Coronary artery (tissue), 2 donors: ENCODE measurements at regions not wholly inside any gene's neighbourhood (a gene's known extent, or its start where the extent isn't known, plus 50 kb on each side); places are given as distances from the start of the nearest gene placed in this dataset.

Source experiments
- DNase-seq: peaks from one replicate; pipeline ENCODE4 v3.0.0-alpha.2; 2017; ENCODE audit warnings: low spot score
- H3K27ac ChIP-seq, 2 donors: fragments of 200-600 bp; sonication (generic); one replicate each; pipeline ENCODE4 v1.5.1; 2016 to 2019
- H3K4me3 ChIP-seq: fragments of 200-600 bp; sonication (generic); 2 replicates; pipeline ENCODE4 v1.5.1; 2016; ENCODE audit warnings: mild to moderate bottlenecking, moderate library complexity
- CTCF ChIP-seq: fragments of 200-600 bp; sonication (generic); IDR thresholded peaks from one replicate; pipeline ENCODE4 v1.5.1; 2019; ENCODE audit warnings: antibody characterized with exemption

DNA sequence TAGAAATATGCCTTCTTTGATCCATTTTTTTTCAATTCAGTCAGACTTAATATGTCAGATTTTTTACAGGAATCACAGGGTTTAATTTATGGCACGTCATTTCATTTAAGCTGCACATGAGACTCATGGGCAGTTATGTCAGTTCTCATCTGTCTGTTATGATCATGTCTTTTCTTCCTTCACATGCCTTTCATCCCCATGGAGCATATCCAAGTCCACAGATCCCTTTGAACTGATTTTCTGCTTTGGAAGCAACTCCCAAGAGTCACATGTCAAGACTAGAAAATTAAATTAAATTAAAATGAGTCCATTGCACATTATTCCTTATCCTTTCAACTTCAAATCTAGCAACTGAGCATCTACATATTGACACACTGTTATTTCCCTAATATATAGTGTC lies 1274.0 kb upstream of the C9orf72 start:
- TF ChIP-seq CTCF = no peak
- Histone ChIP-seq H3K4me3 (no peak overlapping the region), H3K27ac (no peak overlapping the region)
- DNase-seq = no peak

- Histone ChIP-seq H3K27ac (no peak overlapping the region), H3K4me3 (no peak overlapping the region)
- TF ChIP-seq CTCF = no peak
- DNase-seq = no peak
Measured at GRCh38 chr9:28848671-28849070, 1275.4 kb upstream of the C9orf72 start.

GRCh38 chr9:28853477-28853876 lies 1280.2 kb upstream of the C9orf72 start:
- no peak for TF ChIP-seq CTCF
- no peak for DNase-seq

GRCh38 chr9:28866951-28867350 lies 1293.7 kb upstream of the C9orf72 start:
- Histone ChIP-seq H3K27ac (no peak overlapping the region), H3K4me3 (no peak overlapping the region)
- no peak for TF ChIP-seq CTCF
- no peak for DNase-seq

More at GRCh38 chr9:28853477-28853876, 1280.2 kb upstream of the C9orf72 start:
- Histone ChIP-seq H3K4me3 (no peak overlapping the region), H3K27ac (no peak overlapping the region)

DNA sequence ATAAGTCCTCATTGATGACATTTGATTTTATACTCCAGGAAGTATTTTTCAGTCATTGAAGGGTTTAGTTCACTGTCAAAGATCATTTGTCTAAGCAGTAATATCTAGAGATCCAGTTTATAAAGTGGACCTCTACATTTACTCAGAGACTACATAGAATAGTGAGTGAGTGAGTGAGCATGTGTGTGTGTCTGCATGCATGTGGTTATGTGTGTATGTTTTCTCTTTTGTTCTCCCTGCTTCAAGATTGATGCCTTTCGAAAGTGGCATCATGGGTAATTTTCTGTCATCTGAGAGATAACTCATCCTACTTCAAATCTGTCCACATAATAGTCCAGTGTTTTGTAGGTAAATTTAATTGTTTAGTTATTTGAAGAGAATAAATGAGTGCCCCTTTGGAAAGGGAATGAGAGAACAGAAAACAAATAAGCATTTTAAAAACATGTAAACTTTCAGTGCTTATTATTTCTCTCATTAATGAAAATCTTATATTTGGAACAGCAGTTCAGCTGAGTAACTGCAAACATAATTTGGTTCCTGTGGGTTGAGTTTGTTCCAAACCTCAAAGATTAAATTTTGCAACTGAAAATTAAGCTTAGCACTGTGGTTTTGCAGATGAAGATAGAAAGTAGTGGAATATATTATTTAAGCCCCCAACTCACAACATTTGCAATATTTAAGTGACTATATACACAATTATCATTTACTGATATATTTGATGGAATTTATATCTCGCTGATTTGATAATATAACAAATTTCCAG lies 1295.1 kb upstream of the C9orf72 start:
- no peak for TF ChIP-seq CTCF
- Histone ChIP-seq H3K4me3 (no peak overlapping the region), H3K27ac (no peak overlapping the region)
- no peak for DNase-seq

GRCh38 chr9:28882529-28882928 lies 1309.2 kb upstream of the C9orf72 start:
- DNase-seq = no peak
- TF ChIP-seq CTCF = no peak
- Histone ChIP-seq H3K4me3 (no peak overlapping the region), H3K27ac (no peak overlapping the region)

DNA sequence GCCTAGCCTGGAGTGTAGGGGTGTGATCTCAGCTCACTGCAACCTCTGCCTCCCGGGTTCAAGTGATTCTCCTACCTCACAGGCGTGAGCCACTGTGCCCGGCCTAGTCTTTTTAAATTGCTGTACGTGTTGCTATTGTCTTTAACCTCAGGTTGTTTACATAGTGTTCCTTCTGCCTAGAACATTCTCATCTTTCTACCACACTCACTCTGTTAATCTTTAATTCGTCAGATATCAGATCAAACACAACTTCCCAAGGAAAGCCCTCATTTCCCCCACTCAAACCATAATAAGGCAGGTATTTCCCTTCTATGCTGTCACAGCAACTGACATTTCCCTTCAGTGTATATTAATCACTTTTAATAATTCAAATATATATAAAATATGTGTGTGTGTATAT lies 1310.0 kb upstream of the C9orf72 start:
- Histone ChIP-seq H3K4me3 (no peak overlapping the region), H3K27ac (no peak overlapping the region)
- no peak for TF ChIP-seq CTCF
- DNase-seq = no peak
